Osteoblast (primary cell): ENCODE measurements at regions not wholly inside any gene's neighbourhood (a gene's known extent, or its start where the extent isn't known, plus 50 kb on each side); places are given as distances from the start of the nearest gene placed in this dataset.

Experiments
- DNase-seq: peaks from one replicate; pipeline ENCODE4 v3.0.0; 2011; ENCODE audit warnings: low spot score, mixed read lengths; ENCODE audit not compliant: insufficient read length; ENCODE audit errors: missing footprints
- H2AFZ ChIP-seq: 2 replicates; pipeline ENCODE4 v1.6.0; 2011; ENCODE audit warnings: mild to moderate bottlenecking, low read length
- H3K27ac ChIP-seq: 2 replicates; pipeline ENCODE4 v1.5.1; 2011; ENCODE audit warnings: mild to moderate bottlenecking, low read depth, low read length, moderate library complexity
- H3K27me3 ChIP-seq: 2 replicates; pipeline ENCODE4 v1.6.0; 2012; ENCODE audit warnings: mild to moderate bottlenecking, control low read depth, inconsistent platforms, low read length, moderate library complexity; ENCODE audit not compliant: insufficient read depth
- H3K36me3 ChIP-seq: 2 replicates; pipeline ENCODE4 v1.5.1; 2011; ENCODE audit warnings: mild to moderate bottlenecking, low read length, control low read depth, moderate library complexity; ENCODE audit not compliant: insufficient read depth
- H3K4me1 ChIP-seq: 2 replicates; pipeline ENCODE4 v1.5.1; 2011; ENCODE audit warnings: mild to moderate bottlenecking, low read length, control low read depth, moderate library complexity; ENCODE audit not compliant: insufficient read depth
- H3K4me2 ChIP-seq: 2 replicates; pipeline ENCODE4 v1.6.0; 2011; ENCODE audit warnings: mild to moderate bottlenecking, low read length; ENCODE audit not compliant: insufficient read depth
- H3K4me3 ChIP-seq: fragments of 200-600 bp; sonication (generic); 3 replicates; pipeline ENCODE4 v1.5.1; 2012; ENCODE audit warnings: mild to moderate bottlenecking, low read length, inconsistent platforms; ENCODE audit not compliant: insufficient read depth
- H3K79me2 ChIP-seq: 2 replicates; pipeline ENCODE4 v1.6.0; 2012; ENCODE audit warnings: mild to moderate bottlenecking, low read length, control low read depth, inconsistent platforms; ENCODE audit not compliant: insufficient read depth
- H3K9me3 ChIP-seq: 2 replicates; pipeline ENCODE4 v1.5.1; 2011; ENCODE audit warnings: low read depth, low read length, control low read depth
- H4K20me1 ChIP-seq: 2 replicates; pipeline ENCODE4 v1.6.0; 2012; ENCODE audit warnings: mild to moderate bottlenecking, low read length, control low read depth; ENCODE audit not compliant: insufficient read depth
- TF ChIP-seq, protein P1 (sequence below): IDR thresholded peaks from 2 replicates; pipeline ENCODE4 v1.5.1; 2011; ENCODE audit warnings: mild to moderate bottlenecking, low read depth, low read length, moderate library complexity; ENCODE audit errors: extremely low read depth

DNA sequence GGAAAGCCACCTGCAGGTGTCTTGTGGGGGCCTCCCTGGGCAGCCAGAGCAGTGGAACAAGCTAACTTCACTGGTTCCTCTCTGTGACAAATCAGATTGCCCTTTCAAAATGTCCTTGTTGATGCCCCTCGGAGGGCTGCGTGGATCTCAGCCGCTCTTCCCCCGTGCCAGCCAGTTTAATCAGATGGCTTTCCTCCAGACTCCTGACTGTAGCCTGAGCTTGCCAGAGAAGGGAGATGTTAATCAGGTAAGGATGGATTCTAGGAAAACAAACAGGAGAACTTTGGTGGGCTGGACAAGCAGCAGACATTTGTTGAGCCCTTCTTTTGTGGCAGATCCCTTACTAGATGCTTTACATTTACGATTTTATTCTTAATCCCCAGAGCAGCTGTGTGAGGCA is 88.2 kb downstream of the DMRTA2 start:
- Histone ChIP-seq H3K9me3 (no peaks in the 10 kb centered on the region), H3K4me3 (no peak overlapping the region), H2AFZ (no peak overlapping the region), H3K27me3 (peaks cover 11% of the 10 kb centered on the region), H3K79me2 (no peaks in the 10 kb centered on the region), H3K27ac (no peak overlapping the region), H3K4me1 (peaks cover 5% of the 10 kb centered on the region), H3K36me3 (no peaks in the 10 kb centered on the region), H3K4me2 (no peak overlapping the region), H4K20me1 (no peaks in the 10 kb centered on the region)
- TF ChIP-seq, protein P1, sequence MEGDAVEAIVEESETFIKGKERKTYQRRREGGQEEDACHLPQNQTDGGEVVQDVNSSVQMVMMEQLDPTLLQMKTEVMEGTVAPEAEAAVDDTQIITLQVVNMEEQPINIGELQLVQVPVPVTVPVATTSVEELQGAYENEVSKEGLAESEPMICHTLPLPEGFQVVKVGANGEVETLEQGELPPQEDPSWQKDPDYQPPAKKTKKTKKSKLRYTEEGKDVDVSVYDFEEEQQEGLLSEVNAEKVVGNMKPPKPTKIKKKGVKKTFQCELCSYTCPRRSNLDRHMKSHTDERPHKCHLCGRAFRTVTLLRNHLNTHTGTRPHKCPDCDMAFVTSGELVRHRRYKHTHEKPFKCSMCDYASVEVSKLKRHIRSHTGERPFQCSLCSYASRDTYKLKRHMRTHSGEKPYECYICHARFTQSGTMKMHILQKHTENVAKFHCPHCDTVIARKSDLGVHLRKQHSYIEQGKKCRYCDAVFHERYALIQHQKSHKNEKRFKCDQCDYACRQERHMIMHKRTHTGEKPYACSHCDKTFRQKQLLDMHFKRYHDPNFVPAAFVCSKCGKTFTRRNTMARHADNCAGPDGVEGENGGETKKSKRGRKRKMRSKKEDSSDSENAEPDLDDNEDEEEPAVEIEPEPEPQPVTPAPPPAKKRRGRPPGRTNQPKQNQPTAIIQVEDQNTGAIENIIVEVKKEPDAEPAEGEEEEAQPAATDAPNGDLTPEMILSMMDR = no peak
- DNase-seq = no peak

DNA sequence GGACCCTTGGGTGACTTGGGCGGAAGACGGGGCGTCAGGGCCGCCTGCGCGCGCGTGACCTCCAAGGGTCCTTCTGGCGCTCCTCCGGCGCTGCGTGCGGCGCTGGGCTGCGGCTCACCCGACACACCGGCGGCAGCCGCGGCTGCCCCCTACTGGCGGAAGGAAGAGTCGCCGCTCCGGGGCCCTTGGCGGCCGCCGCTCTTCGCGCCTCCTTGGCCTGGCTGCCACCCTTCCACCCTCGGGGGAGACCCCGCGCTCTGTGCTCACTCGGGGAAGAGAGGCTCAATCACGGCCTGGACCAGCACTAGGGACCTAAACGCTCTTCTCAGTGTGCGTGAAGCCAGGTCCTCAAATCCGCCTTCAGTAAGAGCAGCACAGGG is 89.7 kb downstream of the DMRTA2 start:
- Histone ChIP-seq H3K4me1 (peaks cover 5% of the 10 kb centered on the region), H3K9me3 (no peaks in the 10 kb centered on the region), H3K36me3 (no peaks in the 10 kb centered on the region), H3K4me2 (peak overlapping the region; percentile 91), H3K27ac (no peak overlapping the region), H2AFZ (peak overlapping the region; percentile 92), H3K27me3 (peaks cover 11% of the 10 kb centered on the region), H3K4me3 (peak overlapping the region; percentile 69), H4K20me1 (no peaks in the 10 kb centered on the region), H3K79me2 (no peaks in the 10 kb centered on the region)
- DNase-seq = peak; percentile 95
- TF ChIP-seq, protein P1 = peak; percentile 52

- H3K36me3 ChIP-seq = no peaks in the 10 kb centered on the region
- TF ChIP-seq, protein P1 = peak; percentile 54
- peaks cover 11% of the 10 kb centered on the region for H3K27me3 ChIP-seq
- no peaks in the 10 kb centered on the region for H4K20me1 ChIP-seq
- peak; percentile 94 for DNase-seq
- no peaks in the 10 kb centered on the region for H3K9me3 ChIP-seq
- peak overlapping the region; percentile 69 for H3K4me3 ChIP-seq
- H3K79me2 ChIP-seq = no peaks in the 10 kb centered on the region
- H2AFZ ChIP-seq = peak overlapping the region; percentile 92
- H3K4me1 ChIP-seq = peaks cover 5% of the 10 kb centered on the region
- H3K4me2 ChIP-seq = peak overlapping the region; percentile 91
- H3K27ac ChIP-seq = no peak overlapping the region
Observed at GRCh38 chr1:50332941-50333594, 90.2 kb downstream of the DMRTA2 start.

- Histone ChIP-seq H3K4me2 (no peak overlapping the region), H3K27me3 (peaks cover 11% of the 10 kb centered on the region), H3K4me1 (peaks cover 5% of the 10 kb centered on the region), H3K4me3 (no peak overlapping the region), H3K9me3 (no peaks in the 10 kb centered on the region), H4K20me1 (no peaks in the 10 kb centered on the region), H3K36me3 (no peaks in the 10 kb centered on the region), H2AFZ (no peak overlapping the region), H3K27ac (no peak overlapping the region), H3K79me2 (no peaks in the 10 kb centered on the region)
- TF ChIP-seq, protein P1 = no peak
- DNase-seq = no peak
Observed at GRCh38 chr1:50329332-50329932, 93.8 kb downstream of the DMRTA2 start.
